ENCODE measurements at regions not wholly inside any gene's neighbourhood (a gene's known extent, or its start where the extent isn't known, plus 50 kb on each side); places are given as distances from the start of the nearest gene placed in this dataset.

- no peak for TF ChIP-seq CTCF (conservative IDR thresholded peaks at IDR 0.05; ENCODE audit: low read depth in 2 of 2)
- TF ChIP-seq EZH2phosphoT487 (IDR thresholded peaks at IDR 0.05; ENCODE audit: unreplicated experiment), result no peak
- no peak for TF ChIP-seq POLR2AphosphoS5 (IDR thresholded peaks at IDR 0.05; ENCODE audit: low read depth)
- no peak for TF ChIP-seq CREB1 (CRISPR knock-in tag; IDR thresholded peaks at IDR 0.05; ENCODE audit: low read depth)
- TF ChIP-seq REST (IDR thresholded peaks at IDR 0.05; ENCODE audit: unreplicated experiment), result no peak
- TF ChIP-seq EZH2 (IDR thresholded peaks at IDR 0.05; ENCODE audit: low read depth, unreplicated experiment), result no peak
- TF ChIP-seq JUNB (IDR thresholded peaks at IDR 0.05; ENCODE audit: unreplicated experiment), result no peak
- no peak for TF ChIP-seq NANOG (IDR thresholded peaks at IDR 0.05; ENCODE audit: borderline replicate concordance)
- TF ChIP-seq ETS1 (IDR thresholded peaks at IDR 0.05), result no peak
- TF ChIP-seq STAT1 (IDR thresholded peaks at IDR 0.05; ENCODE audit: unreplicated experiment), result no peak
- no peak for TF ChIP-seq ZNF114 (CRISPR knock-in tag; IDR thresholded peaks at IDR 0.05)
- TF ChIP-seq ZNF331 (CRISPR knock-in tag; IDR thresholded peaks at IDR 0.05; ENCODE audit: low read depth), result no peak
Observed at GRCh38 chr2:239577935-239578334, 177.1 kb upstream of the HDAC4 start.
